ENCODE measurements at regions not wholly inside any gene's neighbourhood (a gene's known extent, or its start where the extent isn't known, plus 50 kb on each side); places are given as distances from the start of the nearest gene placed in this dataset.

GRCh38 chr1:59133997-59134396 lies 162.9 kb upstream of the FGGY start:
- no peak for DNase-seq

- no peak for DNase-seq
Observed at GRCh38 chr1:59135761-59136255, 161.1 kb upstream of the FGGY start.

- DNase-seq, result no peak
Observed at GRCh38 chr1:59136541-59137275, 160.2 kb upstream of the FGGY start.

- DNase-seq, result no peak
Observed at GRCh38 chr1:59137276-59137615, 159.6 kb upstream of the FGGY start.

GRCh38 chr1:59137968-59138367 lies 158.9 kb upstream of the FGGY start:
- DNase-seq, result no peak

GRCh38 chr1:59138402-59138801 lies 158.5 kb upstream of the FGGY start:
- DNase-seq, result no peak

GRCh38 chr1:59139396-59139795 lies 157.5 kb upstream of the FGGY start:
- no peak for DNase-seq

- no peak for DNase-seq
Observed at GRCh38 chr1:59141267-59141863, 155.5 kb upstream of the FGGY start.

GRCh38 chr1:59142311-59143132 lies 154.4 kb upstream of the FGGY start:
- no peak for DNase-seq

GRCh38 chr1:59143133-59143487 lies 153.8 kb upstream of the FGGY start:
- no peak for DNase-seq

GRCh38 chr1:59143811-59144210 lies 153.1 kb upstream of the FGGY start:
- no peak for DNase-seq

GRCh38 chr1:59144959-59145358 lies 151.9 kb upstream of the FGGY start:
- DNase-seq, result no peak

- no peak for DNase-seq
Observed at GRCh38 chr1:59146056-59146455, 150.8 kb upstream of the FGGY start.

- DNase-seq, result no peak
Observed at GRCh38 chr1:59146651-59147358, 150.1 kb upstream of the FGGY start.

- no peak for DNase-seq
Observed at GRCh38 chr1:59149435-59149834, 147.5 kb upstream of the FGGY start.

GRCh38 chr1:59150577-59151386 lies 146.1 kb upstream of the FGGY start:
- DNase-seq, result no peak

GRCh38 chr1:59151387-59151761 lies 145.5 kb upstream of the FGGY start:
- DNase-seq, result no peak

GRCh38 chr1:59151860-59152259 lies 145.0 kb upstream of the FGGY start:
- no peak for DNase-seq

GRCh38 chr1:59152511-59152910 lies 144.4 kb upstream of the FGGY start:
- DNase-seq, result no peak

GRCh38 chr1:59154401-59154800 lies 142.5 kb upstream of the FGGY start:
- no peak for DNase-seq

- DNase-seq, result no peak
Observed at GRCh38 chr1:59155351-59155750, 141.5 kb upstream of the FGGY start.

GRCh38 chr1:59156051-59156450 lies 140.8 kb upstream of the FGGY start:
- DNase-seq, result no peak

Measured in GF-D8 (cell line).